OCI-LY1 (cell line): ENCODE measurements at regions not wholly inside any gene's neighbourhood (a gene's known extent, or its start where the extent isn't known, plus 50 kb on each side); places are given as distances from the start of the nearest gene placed in this dataset.

Experiments used
- EZH2 ChIP-seq: fragments of 200-600 bp; sonication (generic), shearing (Covaris generic); IDR thresholded peaks from 2 replicates; pipeline ENCODE4 v1.8.0; 2017; ENCODE audit warnings: borderline replicate concordance, mixed run types, mild to moderate bottlenecking, antibody characterized with exemption, low read length, moderate library complexity, mixed read lengths
- TF ChIP-seq, protein P1 (sequence below): fragments of 200-600 bp; sonication (generic), shearing (Covaris generic); IDR thresholded peaks from 2 replicates; pipeline ENCODE4 v1.5.1; 2017; ENCODE audit warnings: mild to moderate bottlenecking, antibody characterized with exemption, low read length, moderate library complexity, mixed read lengths

DNA sequence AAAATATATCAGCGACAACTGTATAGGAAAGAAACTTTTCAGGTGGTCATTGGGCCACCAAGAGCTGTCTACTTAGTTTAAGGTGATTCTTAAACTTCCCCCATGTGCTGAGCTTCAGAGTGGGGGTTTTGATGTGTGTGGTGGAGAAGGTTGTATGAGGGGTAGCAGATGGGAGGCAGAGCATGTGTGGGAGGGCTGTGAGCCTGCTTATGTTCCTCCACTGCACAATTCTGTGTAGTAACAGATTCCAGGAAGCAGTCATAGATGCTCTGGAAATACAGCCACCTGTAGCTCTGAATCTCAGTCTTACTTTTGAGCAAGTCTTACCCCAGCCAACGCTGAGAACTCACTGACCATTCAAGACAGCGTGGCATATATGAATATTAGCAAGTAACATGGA is 95.3 kb upstream of the SPATA13 start:
- TF ChIP-seq, protein P1, sequence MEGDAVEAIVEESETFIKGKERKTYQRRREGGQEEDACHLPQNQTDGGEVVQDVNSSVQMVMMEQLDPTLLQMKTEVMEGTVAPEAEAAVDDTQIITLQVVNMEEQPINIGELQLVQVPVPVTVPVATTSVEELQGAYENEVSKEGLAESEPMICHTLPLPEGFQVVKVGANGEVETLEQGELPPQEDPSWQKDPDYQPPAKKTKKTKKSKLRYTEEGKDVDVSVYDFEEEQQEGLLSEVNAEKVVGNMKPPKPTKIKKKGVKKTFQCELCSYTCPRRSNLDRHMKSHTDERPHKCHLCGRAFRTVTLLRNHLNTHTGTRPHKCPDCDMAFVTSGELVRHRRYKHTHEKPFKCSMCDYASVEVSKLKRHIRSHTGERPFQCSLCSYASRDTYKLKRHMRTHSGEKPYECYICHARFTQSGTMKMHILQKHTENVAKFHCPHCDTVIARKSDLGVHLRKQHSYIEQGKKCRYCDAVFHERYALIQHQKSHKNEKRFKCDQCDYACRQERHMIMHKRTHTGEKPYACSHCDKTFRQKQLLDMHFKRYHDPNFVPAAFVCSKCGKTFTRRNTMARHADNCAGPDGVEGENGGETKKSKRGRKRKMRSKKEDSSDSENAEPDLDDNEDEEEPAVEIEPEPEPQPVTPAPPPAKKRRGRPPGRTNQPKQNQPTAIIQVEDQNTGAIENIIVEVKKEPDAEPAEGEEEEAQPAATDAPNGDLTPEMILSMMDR = no peak
- TF ChIP-seq EZH2 = no peak
